Vagina (tissue), 2 donors: ENCODE measurements at regions not wholly inside any gene's neighbourhood (a gene's known extent, or its start where the extent isn't known, plus 50 kb on each side); places are given as distances from the start of the nearest gene placed in this dataset.
"Not testable (repeated sequence)": the region's sequence is repeated elsewhere in the genome, so short reads cannot be mapped to it uniquely, and the experiment has no call there.

Source experiments
- DNase-seq, 2 donors: peaks; one replicate each; pipeline ENCODE4 v3.0.0-alpha.2; 2017; ENCODE audit errors: extremely low spot score in 2 of 2
- H3K27ac ChIP-seq: fragments of 200-600 bp; sonication (generic); one replicate; pipeline ENCODE4 v1.5.1; 2019
- H3K27me3 ChIP-seq: fragments of 200-600 bp; sonication (generic); one replicate; pipeline ENCODE4 v1.5.1; 2019
- H3K36me3 ChIP-seq, 2 donors: fragments of 200-600 bp; sonication (generic); one replicate each; pipeline ENCODE4 v1.5.1; 2017 to 2019
- H3K4me1 ChIP-seq: fragments of 200-600 bp; sonication (generic); one replicate; pipeline ENCODE4 v1.5.1; 2019
- H3K4me3 ChIP-seq, 2 donors: fragments of 200-600 bp; sonication (generic); 1 replicate in 1 of 2; 2 replicates in 1 of 2; pipeline ENCODE4 v1.5.1; 2016 to 2019
- H3K9me3 ChIP-seq: fragments of 200-600 bp; sonication (generic); one replicate; pipeline ENCODE4 v1.5.1; 2019
- CTCF ChIP-seq, 3 experiments: fragments of 450-650 bp in 2 of 3; fragments of 200-600 bp in 1 of 3; sonication (generic) in 1 of 3; IDR thresholded peaks; one replicate each; pipeline ENCODE4 v1.5.1; 2017 to 2019; ENCODE audit warnings: antibody characterized with exemption in 3 of 3, mild to moderate bottlenecking in 2 of 3, moderate library complexity in 2 of 3
- intact Hi-C: fragments of 100-400 bp; cut with DNase I; formaldehyde crosslinking; loops from one replicate; pipeline ENCODE4 v1.15.1; 2023

DNA sequence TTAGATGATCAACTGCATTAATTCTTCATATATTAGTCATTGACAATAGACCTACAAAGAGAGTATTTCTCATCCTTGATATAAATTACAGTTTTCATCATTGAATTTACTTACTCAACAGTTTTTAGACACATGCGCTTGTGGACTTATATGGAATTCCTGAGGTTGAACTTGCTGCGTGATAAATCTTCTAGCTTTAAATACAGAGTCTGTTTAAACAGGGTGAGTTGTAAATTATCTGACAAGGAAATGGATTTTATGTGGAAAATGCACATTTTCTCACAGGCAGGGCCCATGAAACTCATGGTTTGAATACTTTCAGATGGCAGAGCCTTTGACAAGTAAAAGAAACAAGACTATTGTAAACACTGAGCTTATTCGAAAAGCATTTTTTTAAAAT lies 280.5 kb downstream of the SPATA31A6 start:
- H3K27ac ChIP-seq, H3K9me3 ChIP-seq, H3K4me3 ChIP-seq, intact Hi-C loops, H3K4me1 ChIP-seq, H3K36me3 ChIP-seq, DNase-seq, H3K27me3 ChIP-seq: not testable (repeated sequence)

- H3K4me1 ChIP-seq, H3K9me3 ChIP-seq, H3K36me3 ChIP-seq, H3K4me3 ChIP-seq, DNase-seq, H3K27me3 ChIP-seq, H3K27ac ChIP-seq, intact Hi-C loops: not testable (repeated sequence)
- TF ChIP-seq CTCF (IDR thresholded peaks at IDR 0.05), result peak in 1 of 3 experiments; percentile 34
Measured at GRCh38 chr9:42470577-42470976, 287.1 kb downstream of the SPATA31A6 start.

DNA sequence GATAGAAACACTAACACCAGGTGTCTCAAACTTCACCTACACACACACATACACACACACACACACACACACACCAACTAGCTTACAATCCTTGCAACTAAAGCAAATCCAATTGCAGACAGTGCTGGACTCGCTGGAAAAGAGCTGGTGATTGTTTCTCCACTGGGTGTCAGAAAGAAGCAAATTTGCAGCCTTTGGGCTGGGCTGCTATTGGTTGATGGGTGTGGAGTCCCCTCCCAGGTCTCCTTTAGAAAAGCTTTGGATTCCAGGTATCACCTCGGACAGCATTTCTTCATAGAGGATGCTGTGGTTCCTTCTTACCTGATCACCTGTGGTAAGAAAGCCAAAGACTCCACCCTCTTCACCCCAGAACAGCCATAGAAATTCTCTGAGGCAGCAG lies 307.5 kb downstream of the SPATA31A6 start:
- H3K36me3 ChIP-seq, intact Hi-C loops, H3K27ac ChIP-seq, DNase-seq, H3K4me3 ChIP-seq, H3K9me3 ChIP-seq, H3K27me3 ChIP-seq, H3K4me1 ChIP-seq: not testable (repeated sequence)

GRCh38 chr9:42502620-42503264 lies 319.3 kb downstream of the SPATA31A6 start:
- H3K36me3 ChIP-seq, H3K27ac ChIP-seq, H3K27me3 ChIP-seq, H3K4me1 ChIP-seq, DNase-seq, H3K4me3 ChIP-seq, H3K9me3 ChIP-seq, intact Hi-C loops: not testable (repeated sequence)

GRCh38 chr9:42508111-42508510 lies 324.7 kb downstream of the SPATA31A6 start:
- H3K4me1 ChIP-seq, H3K36me3 ChIP-seq, H3K27ac ChIP-seq, intact Hi-C loops, H3K9me3 ChIP-seq, H3K27me3 ChIP-seq, DNase-seq, H3K4me3 ChIP-seq: not testable (repeated sequence)

DNA sequence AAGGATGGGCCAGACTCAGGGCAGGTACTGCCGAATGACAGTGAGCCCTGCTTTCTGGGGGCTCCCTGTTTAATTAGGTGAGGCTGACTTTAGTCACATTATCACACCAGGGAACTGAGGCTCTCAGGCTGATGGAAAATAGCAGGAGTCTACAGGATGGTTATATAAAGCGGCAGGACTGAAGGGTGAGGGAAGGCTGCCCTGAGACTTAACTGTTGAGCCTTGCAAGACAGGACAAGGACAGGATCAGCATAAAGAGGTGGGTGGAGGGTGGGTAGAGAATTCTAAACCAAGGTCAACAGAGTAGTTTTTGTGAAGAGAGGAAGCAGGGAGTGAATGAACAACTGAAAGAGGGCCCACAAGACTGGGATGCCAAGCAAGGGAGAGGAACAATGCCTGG lies 330.1 kb downstream of the SPATA31A6 start:
- H3K4me1 ChIP-seq, H3K9me3 ChIP-seq, H3K4me3 ChIP-seq, H3K36me3 ChIP-seq, intact Hi-C loops, H3K27ac ChIP-seq, H3K27me3 ChIP-seq, DNase-seq: not testable (repeated sequence)

DNA sequence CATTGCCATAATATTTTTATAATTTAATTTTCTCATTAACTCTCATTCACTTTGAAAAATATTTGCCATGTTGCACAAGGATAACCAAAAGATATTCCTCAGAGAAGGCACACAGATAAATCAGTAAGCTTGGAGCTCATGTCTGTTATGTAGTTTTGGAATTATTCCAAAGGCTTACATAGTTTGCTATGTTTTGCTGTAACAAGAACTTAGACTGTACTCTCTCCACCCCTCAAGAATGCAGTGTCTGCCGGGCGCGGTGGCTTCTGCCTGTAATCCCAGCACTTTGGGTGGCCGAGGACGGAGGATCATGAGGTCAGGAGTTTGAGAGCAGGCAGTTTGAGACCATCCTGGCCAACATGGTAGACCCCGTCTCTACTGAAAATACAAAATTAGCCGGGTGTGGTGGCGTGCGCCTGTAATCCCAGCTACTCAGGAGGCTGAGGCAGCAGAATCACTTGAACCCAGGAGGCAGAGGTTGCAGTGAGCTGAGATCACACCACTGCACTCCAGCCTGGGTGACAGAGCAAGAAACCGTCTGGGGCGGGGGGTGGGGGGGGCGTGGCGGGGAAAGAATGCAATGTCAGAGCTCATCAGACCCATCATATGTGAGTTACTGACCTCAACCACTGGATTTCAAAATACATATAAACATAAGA lies 351.0 kb downstream of the SPATA31A6 start:
- H3K27ac ChIP-seq, DNase-seq, H3K4me3 ChIP-seq: not testable (repeated sequence)

DNA sequence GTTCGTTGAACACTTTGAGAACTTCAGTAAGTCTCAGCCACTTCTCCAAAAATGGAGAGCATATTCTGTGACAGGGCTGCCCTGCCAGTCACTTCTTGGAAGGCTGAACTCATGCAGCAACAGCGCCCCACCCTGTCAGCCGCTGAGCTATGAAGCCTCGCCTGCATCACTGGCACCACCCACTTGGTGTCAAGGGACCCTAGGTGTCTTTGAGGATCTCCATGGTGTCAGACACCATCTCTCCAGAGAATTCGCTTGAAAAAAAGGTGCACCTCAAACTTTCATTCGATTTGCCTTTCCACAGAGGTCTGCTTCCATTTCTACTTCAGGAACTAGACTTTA lies 351.5 kb downstream of the SPATA31A6 start:
- H3K4me3 ChIP-seq, H3K4me1 ChIP-seq, H3K36me3 ChIP-seq, H3K27me3 ChIP-seq, H3K9me3 ChIP-seq, intact Hi-C loops, H3K27ac ChIP-seq: not testable (repeated sequence)
- DNase-seq, result peak; percentile 13 to 77

More for the DNA sequence above, 351.0 kb downstream of the SPATA31A6 start:
- H3K4me1 ChIP-seq, H3K9me3 ChIP-seq, intact Hi-C loops, H3K36me3 ChIP-seq, H3K27me3 ChIP-seq: not testable (repeated sequence)

DNA sequence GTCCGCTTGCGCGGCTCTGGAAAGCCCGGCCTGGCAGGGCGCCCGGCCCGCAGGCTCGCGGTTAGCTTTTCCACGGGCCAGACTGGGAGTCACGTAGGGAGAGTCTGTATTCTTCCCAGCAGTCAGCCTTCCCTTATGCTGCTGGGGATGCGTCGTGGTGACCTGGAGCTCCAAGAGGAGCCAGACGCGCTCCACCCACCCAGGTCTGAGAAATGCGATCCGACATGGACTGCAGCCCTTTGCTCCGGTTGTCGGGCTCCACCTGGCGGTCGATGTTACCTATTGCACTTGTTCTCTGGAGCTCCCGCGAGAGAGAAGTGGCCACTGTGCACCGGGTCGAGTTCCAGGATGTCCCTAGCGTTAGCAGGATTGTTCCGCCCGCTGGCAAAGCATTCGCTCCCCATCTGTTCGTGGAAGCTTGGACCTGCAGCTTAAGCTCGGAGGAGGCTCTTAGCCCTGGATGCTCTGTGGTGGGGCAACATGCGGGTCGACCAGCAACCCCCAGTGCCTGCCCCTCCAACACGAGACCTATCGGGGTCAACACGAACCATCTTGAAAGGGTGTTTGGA lies 367.4 kb downstream of the SPATA31A6 start:
- H3K4me3 ChIP-seq, H3K4me1 ChIP-seq, DNase-seq, H3K27ac ChIP-seq, intact Hi-C loops, H3K9me3 ChIP-seq, H3K27me3 ChIP-seq, H3K36me3 ChIP-seq: not testable (repeated sequence)

DNA sequence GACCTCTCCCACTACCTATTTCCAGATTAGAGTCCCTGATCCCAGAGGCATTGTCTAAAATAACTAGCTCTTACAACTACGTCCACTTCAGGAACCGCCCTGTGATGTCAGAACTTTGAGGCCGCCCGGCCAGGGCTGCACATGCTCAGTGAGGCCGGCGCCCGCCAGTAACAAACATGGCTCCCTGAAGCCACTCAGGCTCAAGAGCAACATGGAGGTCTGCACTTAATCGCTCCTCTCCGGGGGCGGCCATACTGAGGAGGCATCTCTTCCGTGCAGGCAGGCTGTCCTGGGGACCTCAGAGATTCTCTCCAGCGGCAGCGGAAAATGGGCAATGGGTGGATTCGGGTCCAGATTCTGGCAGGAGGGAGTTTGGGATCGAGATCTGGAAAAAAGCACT lies 385.1 kb downstream of the SPATA31A6 start:
- H3K27ac ChIP-seq, H3K36me3 ChIP-seq, DNase-seq, H3K4me3 ChIP-seq, intact Hi-C loops, H3K4me1 ChIP-seq, H3K27me3 ChIP-seq, H3K9me3 ChIP-seq: not testable (repeated sequence)

DNA sequence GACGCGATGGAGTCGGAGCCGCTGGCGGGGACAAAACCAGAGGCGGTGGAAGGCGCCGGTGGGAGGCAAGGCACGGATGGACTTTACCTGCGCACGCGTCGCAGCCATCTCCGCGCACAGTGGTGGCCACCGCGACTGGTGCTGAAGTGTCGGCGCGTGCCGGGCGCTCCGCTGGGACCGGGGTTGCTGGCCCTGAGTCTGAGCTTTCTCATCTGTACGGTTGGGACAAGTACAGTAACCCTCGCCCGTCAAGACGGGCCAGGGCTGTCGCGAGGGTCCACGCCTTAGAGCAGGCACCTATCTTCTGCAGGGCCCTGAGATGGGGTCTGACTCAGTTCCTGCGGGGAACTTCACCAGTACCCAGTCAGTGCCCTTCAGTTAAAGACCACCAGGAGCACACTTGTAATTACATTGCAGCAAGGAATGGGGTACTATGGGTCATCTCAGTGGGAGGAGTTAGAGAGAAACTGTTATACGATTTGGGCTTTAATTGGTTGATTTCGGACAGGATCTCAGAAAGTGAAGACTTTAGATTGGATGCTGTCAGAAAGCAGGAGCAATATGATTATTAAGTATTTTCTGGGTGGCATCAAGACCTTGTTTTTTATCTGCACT lies 385.6 kb downstream of the SPATA31A6 start:
- DNase-seq, result not testable (repeated sequence)

GRCh38 chr9:42577851-42578250 lies 394.4 kb downstream of the SPATA31A6 start:
- H3K27me3 ChIP-seq, H3K9me3 ChIP-seq, H3K4me3 ChIP-seq, H3K4me1 ChIP-seq, H3K27ac ChIP-seq, H3K36me3 ChIP-seq, intact Hi-C loops: not testable (repeated sequence)
- DNase-seq, result peak in 1 of 2 donors; percentile 81

More for the DNA sequence above, 385.6 kb downstream of the SPATA31A6 start:
- H3K27me3 ChIP-seq, H3K36me3 ChIP-seq, H3K9me3 ChIP-seq, H3K4me3 ChIP-seq, intact Hi-C loops, H3K27ac ChIP-seq, H3K4me1 ChIP-seq: not testable (repeated sequence)
